GM21825 (cell line): ENCODE measurements at regions not wholly inside any gene's neighbourhood (a gene's known extent, or its start where the extent isn't known, plus 50 kb on each side); places are given as distances from the start of the nearest gene placed in this dataset.
"Not testable (repeated sequence)": the region's sequence is repeated elsewhere in the genome, so short reads cannot be mapped to it uniquely, and the experiment has no call there.

Experiments
- ATAC-seq: cut with Tn5 transposase; IDR thresholded peaks from one replicate; pipeline ENCODE4 v1.9.1; 2021; ENCODE audit warnings: mild to moderate bottlenecking, moderate library complexity; ENCODE audit not compliant: unreplicated experiment

GRCh38 chr1:227417756-227418480 lies 99.6 kb upstream of the CDC42BPA start:
- ATAC-seq: no peak

DNA sequence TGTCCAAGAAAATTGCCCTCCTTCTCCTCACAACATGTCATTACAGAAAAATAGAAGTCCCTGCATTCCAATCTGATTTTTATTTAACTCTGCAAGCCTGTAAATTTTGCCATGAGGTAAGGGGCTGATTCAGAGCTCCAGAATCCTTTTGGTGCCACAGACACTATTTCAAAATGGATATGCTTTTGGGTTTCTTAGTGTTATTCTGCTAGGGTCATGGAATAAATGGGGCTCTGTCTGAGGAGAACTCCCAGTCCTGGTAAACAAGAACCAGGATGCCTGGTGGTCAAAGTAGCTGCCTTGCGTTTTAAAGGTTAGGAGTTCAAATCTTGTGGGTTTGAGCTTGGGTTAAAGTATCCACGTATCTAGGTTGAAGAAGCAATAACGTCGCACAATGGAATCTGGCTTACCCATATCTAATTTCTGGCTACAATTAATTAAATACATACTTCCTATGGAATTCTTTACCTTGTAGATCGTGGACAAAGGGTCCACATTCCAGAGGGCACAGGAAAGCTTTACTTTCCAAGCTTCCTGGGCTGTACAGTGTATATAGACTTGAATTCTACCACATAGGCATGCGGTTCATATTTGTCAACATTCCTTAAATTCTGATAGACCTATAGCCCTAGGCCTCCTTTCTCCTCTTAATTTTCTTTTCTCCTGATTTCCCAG lies 98.0 kb upstream of the CDC42BPA start:
- no peak for ATAC-seq

GRCh38 chr1:227415115-227415790 lies 97.0 kb upstream of the CDC42BPA start:
- no peak for ATAC-seq

DNA sequence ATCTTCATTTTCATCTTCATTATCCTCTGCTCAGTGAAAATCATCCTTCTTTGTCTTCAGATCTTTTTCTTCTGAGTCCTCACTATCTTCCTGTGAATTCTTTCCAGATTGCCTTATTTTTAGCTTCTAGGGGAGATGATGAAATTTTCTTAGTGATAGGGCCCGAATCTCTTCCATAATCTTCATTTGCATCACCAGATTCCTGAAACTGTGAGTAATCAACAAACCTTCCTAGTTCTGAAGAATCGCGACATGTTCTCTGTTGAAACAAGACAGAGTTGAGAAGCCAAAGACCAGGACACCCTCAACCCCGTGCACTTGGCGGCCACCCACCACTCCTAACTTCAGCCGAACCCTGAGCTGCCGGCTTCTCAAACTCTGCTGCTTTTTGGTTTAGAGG lies 92.8 kb upstream of the CDC42BPA start:
- ATAC-seq: no peak

DNA sequence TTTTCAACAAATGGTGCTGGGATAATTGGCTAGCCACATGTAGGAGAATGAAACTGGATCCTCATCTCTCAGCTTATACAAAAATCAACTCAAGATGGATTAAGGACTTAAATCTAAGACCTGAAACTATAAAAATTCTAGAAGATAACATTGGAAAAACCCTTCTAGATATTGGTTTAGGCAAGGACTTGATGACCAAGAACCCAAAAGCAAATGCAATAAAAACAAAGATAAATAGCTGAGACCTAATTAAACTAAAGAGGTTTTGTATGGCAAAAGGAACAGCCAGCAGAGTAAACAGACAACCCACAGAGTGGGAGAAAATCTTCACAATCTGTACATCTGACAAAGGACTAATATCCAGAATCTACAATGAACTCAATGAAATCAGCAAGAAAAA lies 88.0 kb upstream of the CDC42BPA start:
- ATAC-seq: not testable (repeated sequence)

DNA sequence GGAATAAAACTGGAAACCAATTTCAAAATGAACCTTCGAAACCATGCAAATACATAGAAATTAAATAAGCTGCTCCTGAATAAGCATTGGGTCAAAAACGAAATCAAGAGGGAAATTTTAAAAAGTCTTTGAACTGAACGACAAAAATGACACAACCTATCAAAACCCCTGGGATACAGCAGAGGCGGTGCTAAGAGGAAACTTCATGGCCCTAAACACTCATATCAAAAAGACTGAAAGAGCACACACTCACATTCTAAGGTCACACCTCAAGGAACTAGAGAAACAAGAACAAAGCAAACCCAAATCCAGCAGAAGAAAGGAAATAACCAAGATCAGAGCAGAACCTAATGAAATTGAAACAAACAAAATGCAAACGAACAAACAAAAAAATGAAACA lies 85.2 kb upstream of the CDC42BPA start:
- ATAC-seq: no peak

- no peak for ATAC-seq
Measured at GRCh38 chr1:227401562-227402342, 83.5 kb upstream of the CDC42BPA start.

DNA sequence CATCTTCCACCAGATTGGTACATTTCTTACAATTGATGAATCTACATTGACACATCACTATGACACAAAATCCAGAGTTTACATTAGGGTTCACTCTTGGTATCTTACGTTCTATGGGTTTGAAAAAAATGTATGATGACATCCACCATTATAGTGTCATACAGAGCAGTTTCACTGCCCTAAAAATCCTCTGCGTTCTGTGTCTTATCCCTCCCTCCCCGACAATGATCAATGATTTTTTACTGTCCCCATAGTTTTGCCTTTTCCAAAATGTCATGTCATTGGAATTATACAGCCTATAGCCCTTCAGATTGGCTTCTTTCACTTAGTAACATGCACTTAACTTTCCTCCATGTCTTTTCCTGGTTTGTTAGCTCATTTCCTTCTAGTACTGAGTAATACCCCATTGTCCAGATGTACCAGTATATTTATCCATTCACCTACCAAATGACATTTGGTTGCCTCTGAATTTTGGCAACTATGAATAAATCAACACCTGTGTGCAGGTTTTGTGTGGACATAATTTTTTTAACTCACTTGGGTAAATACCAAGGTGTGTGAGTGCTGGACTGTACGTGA lies 80.9 kb upstream of the CDC42BPA start:
- no peak for ATAC-seq

DNA sequence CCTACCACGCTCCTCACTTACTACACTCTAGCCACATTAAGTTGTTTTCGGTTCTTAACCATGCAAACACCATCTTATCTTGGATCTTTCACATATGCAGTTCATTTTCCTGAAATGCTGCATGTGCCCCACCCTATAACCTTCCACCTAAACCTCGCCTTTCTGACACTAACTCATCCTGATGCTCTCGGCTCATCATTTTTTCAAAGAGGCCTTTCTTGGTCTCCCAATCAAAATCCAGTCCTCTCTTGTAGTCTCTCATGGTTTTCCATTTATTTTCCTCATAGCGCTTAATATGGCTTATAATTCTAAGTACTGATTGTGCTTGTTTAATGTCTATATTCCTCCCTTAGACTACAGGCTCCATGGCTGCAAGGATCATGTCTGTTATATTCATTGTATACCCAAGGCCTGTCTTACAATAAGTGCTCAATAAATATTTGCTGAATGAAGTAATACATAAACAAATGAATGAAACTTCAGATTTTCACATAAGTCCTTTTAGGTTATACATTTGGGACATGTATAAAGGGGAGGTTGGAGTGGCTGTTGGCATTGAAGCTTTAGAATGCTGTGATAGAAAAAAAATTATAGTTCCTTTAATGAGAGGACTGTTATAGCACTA lies 79.2 kb upstream of the CDC42BPA start:
- ATAC-seq: no peak

DNA sequence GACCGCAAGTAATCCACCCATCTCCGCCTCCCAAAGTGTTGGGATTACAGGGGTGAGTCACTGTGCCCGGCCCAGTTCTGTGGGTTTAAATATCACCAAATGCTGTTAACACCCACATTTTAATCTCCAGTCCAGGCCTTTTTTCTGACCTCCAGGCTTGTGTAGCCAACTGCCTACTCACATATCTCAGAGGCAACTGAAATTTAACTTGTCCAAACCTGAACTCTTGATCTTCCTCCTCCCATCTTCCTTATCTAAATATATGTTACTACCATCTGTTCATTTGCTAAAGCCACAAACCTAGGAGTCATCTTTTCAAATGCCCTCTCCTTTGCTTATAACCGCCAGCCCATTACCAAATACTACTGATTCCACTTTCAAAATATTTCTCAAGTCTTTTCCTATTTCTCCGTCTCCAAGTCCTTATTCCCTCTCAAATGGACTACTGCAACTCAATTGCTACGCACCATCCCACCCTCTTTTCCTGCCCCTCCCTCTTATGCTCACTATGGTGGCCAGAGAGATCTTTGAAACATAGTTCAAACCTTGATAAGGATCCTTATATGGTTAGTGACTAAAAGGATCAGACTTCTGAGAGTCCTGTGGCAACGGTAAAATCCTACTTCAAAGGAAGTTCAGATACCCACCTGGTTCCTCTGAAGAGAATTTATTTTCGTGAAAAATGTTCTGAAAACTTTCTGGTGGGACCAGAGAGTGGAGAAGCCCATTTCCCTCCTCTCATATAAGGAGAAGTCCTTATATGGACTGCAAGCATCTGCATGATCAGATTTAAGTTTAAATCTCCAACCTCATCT lies 78.5 kb upstream of the CDC42BPA start:
- no peak for ATAC-seq

GRCh38 chr1:227395426-227396028 lies 77.2 kb upstream of the CDC42BPA start:
- ATAC-seq: no peak

- ATAC-seq: no peak
Measured at GRCh38 chr1:227392984-227393764, 74.9 kb upstream of the CDC42BPA start.

- no peak for ATAC-seq
Measured at GRCh38 chr1:227391879-227392278, 73.6 kb upstream of the CDC42BPA start.

DNA sequence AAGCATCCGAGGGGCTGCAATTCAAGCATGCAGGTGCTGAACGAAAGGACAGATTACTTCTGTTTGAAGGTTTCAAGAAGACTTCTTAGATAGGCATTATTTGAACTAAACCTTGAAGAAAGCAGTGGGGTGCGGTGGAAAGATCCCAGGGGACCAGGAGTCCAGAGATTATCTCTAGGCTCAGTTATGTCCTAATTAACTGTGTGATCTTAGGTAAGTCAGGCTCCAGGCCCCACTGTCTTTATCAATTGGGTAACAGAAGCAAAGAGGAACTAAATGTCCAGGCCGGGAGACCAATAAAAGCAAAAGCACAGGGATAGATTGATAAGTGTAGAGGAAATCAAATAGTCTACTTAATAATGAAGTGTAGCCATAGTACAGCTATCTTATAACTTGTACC lies 72.9 kb upstream of the CDC42BPA start:
- no peak for ATAC-seq

DNA sequence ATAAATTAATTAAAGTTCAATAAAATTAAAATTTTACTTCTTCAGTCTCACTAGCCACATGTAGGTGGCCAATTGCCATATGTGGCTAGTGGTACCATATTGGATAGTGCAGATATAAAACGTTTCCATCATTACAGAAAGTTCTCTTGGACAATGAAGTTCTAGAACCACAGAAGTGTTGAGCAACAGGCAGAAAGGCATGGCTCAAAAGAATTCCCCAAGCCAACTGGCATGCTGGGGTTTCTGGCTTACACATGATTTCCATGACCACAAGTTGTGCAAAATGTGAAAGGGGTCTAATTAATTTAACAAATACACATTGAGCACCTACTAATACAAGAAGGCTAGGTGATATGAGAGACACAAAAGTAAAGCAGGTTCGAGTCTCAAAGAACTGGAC lies 72.2 kb upstream of the CDC42BPA start:
- ATAC-seq: no peak

- ATAC-seq: no peak
Measured at GRCh38 chr1:227388214-227389168, 70.2 kb upstream of the CDC42BPA start.

DNA sequence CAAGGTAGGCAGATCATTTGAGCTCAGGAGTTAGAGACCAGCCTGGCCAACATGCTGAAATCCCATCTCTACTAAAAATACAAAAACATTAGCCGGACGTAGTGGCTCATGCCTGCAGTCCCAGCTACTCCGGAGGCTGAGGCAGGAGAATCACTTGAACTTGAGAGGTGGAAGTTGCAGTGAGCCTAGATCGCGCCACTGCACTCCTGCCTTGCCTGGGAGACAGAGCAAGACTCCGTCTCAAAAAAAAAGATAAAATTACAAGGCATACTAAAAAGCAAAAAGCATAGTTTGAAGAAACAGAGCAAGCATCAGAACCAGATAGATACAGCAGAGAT lies 61.2 kb upstream of the CDC42BPA start:
- no peak for ATAC-seq
